H1 (cell line): ENCODE measurements at regions not wholly inside any gene's neighbourhood (a gene's known extent, or its start where the extent isn't known, plus 50 kb on each side); places are given as distances from the start of the nearest gene placed in this dataset.

ENCODE experiments used
- BACH1 ChIP-seq: IDR thresholded peaks from 2 replicates; pipeline ENCODE4 v1.6.1; 2012; ENCODE audit warnings: low read length, improper control_type of control experiment
- RXRA ChIP-seq: IDR thresholded peaks from 2 replicates; pipeline ENCODE4 v1.6.1; 2011; ENCODE audit warnings: low read depth, mild to moderate bottlenecking, low read length, moderate library complexity; ENCODE audit not compliant: insufficient read depth

DNA sequence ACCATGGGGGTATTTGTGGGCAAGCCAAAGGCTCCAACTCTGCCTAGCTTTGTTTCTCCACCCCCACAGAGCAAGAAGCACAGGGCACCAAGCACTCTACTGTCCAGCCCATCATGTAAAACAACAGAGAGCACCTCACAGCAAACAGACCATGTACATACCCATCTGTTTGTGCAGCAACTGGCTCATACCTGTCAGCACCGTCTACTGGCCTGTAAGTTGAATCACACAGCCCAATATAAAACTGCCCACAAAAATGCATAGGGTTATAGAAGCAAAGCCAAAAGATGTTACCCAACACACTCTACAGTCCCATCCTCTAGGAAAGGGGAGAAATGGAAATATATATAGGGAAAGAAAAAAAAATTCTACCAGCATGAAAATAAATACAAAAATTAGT is 139.7 kb upstream of the CPNE4 start (continued):
- TF ChIP-seq BACH1 (no peak), RXRA (no peak)
